H1 (cell line): ENCODE measurements at regions not wholly inside any gene's neighbourhood (a gene's known extent, or its start where the extent isn't known, plus 50 kb on each side); places are given as distances from the start of the nearest gene placed in this dataset.

ENCODE experiments used
- CTCF ChIA-PET: fragments of 300-600 bp; sonication (Branson Sonifier 250); formaldehyde crosslinking; loops from one replicate; lab custom pipeline; 2021; ENCODE audit not compliant: partially characterized antibody; lab: Charles Lee
- POLR2A ChIA-PET: fragments of 300-600 bp; sonication (Branson Sonifier 250); formaldehyde crosslinking; loops from one replicate; lab custom pipeline; 2021; ENCODE audit warnings: inconsistent platforms; ENCODE audit not compliant: partially characterized antibody; lab: Charles Lee
- DNase-seq, 2 experiments: peaks; one replicate each; pipeline versions ENCODE4 v3.0.0 to v3.0.0-alpha.2; 2010 to 2022; ENCODE audit warnings: low spot score in 2 of 2, low read depth in 1 of 2, mixed read lengths in 1 of 2
- FAIRE-seq: peaks from 2 replicates; lab custom pipeline; 2011; peaks lifted over from hg19 to GRCh38; lab: Jason Lieb, UNC
- H2AFZ ChIP-seq: 2 replicates; pipeline ENCODE4 v1.8.1; 2012; ENCODE audit warnings: low read length, inconsistent platforms
- H2AK5ac ChIP-seq: 2 replicates; pipeline ENCODE4 v1.6.1; 2013; ENCODE audit warnings: low read depth, low read length
- H2BK120ac ChIP-seq: replicated peaks from 2 replicates; pipeline ENCODE3; 2013; ENCODE audit warnings: low read depth, low read length, inconsistent platforms
- H2BK12ac ChIP-seq: 2 replicates; pipeline ENCODE4 v1.6.1; 2013; ENCODE audit warnings: low read depth, low read length
- H2BK15ac ChIP-seq: 2 replicates; pipeline ENCODE4 v1.6.1; 2013; ENCODE audit warnings: low read length
- H2BK20ac ChIP-seq: 2 replicates; pipeline ENCODE4 v1.6.1; 2013; ENCODE audit warnings: low read length
- H2BK5ac ChIP-seq: 2 replicates; pipeline ENCODE4 v1.6.1; 2013; ENCODE audit warnings: low read depth, low read length
- H3K14ac ChIP-seq: 2 replicates; pipeline ENCODE4 v1.6.1; 2013; ENCODE audit warnings: inconsistent platforms; ENCODE audit not compliant: insufficient read length
- H3K18ac ChIP-seq: 2 replicates; pipeline ENCODE4 v1.6.1; 2013; ENCODE audit warnings: low read length; ENCODE audit errors: extremely low read depth
- H3K23ac ChIP-seq: 2 replicates; pipeline ENCODE4 v1.6.1; 2013; ENCODE audit warnings: inconsistent platforms; ENCODE audit not compliant: insufficient read length
- H3K23me2 ChIP-seq: 2 replicates; pipeline ENCODE4 v1.6.1; 2013; ENCODE audit warnings: low read depth, low read length
- H3K27ac ChIP-seq: 2 replicates; pipeline ENCODE4 v1.6.1; 2011; ENCODE audit warnings: low read depth, low read length, inconsistent platforms
- H3K27me3 ChIP-seq, 4 experiments: replicated peaks in 1 of 4; 1 replicate in 1 of 4; 2 replicates in 3 of 4; pipeline versions ENCODE4 v1.6.1 to v1.8.1; 2011 to 2013; ENCODE audit warnings: low read length in 3 of 4, mild to moderate bottlenecking in 3 of 4, inconsistent platforms in 2 of 4, mixed read lengths in 2 of 4, moderate library complexity in 1 of 4; ENCODE audit not compliant: control insufficient read depth in 3 of 4, insufficient read depth in 3 of 4; ENCODE audit errors: extremely low read depth in 1 of 4
- H3K36me3 ChIP-seq, 4 experiments: 2 replicates each; pipeline versions ENCODE4 v1.6.1 to v1.8.1; 2011 to 2013; ENCODE audit warnings: mild to moderate bottlenecking in 4 of 4, low read length in 3 of 4, moderate library complexity in 2 of 4, control low read depth in 1 of 4, inconsistent platforms in 1 of 4; ENCODE audit not compliant: insufficient read depth in 4 of 4, control insufficient read depth in 2 of 4
- H3K4ac ChIP-seq: replicated peaks from 2 replicates; pipeline ENCODE3; 2013; ENCODE audit warnings: low read length, low read depth, mixed read lengths, inconsistent platforms; ENCODE audit not compliant: insufficient read length
- H3K4me1 ChIP-seq, 4 experiments: replicated peaks in 1 of 4; 1 replicate in 1 of 4; 2 replicates in 3 of 4; pipeline versions ENCODE4 v1.6.1 to v1.8.1; 2011 to 2013; ENCODE audit warnings: low read length in 3 of 4, inconsistent platforms in 2 of 4, mixed read lengths in 1 of 4; ENCODE audit not compliant: insufficient read depth in 4 of 4, control insufficient read depth in 3 of 4
- H3K4me2 ChIP-seq, 2 experiments: 2 replicates each; pipeline versions ENCODE4 v1.6.1 to v1.8.1; 2011 to 2013; ENCODE audit warnings: low read depth in 2 of 2, low read length in 2 of 2, control low read depth in 1 of 2, inconsistent platforms in 1 of 2, mild to moderate bottlenecking in 1 of 2; ENCODE audit not compliant: insufficient read depth in 1 of 2
- H3K4me3 ChIP-seq, 4 experiments: fragments of 200-600, 300-600 bp in 1 of 4; sonication (generic), shearing (Covaris generic), sonication (Bioruptor Twin) in 1 of 4; 2 replicates each; pipeline versions ENCODE4 v1.5.1 to v1.8.1; 2011 to 2016; ENCODE audit warnings: low read length in 4 of 4, low read depth in 3 of 4, control low read depth in 2 of 4, inconsistent platforms in 2 of 4, mild to moderate bottlenecking in 2 of 4, mixed read lengths in 1 of 4, moderate library complexity in 1 of 4; ENCODE audit not compliant: insufficient read depth in 2 of 4; ENCODE audit errors: extremely low read depth in 1 of 4
- H3K56ac ChIP-seq: replicated peaks from 2 replicates; pipeline ENCODE3; 2013; ENCODE audit warnings: low read depth, mild to moderate bottlenecking, mixed read lengths, low read length, inconsistent platforms; ENCODE audit not compliant: insufficient read length
- H3K79me1 ChIP-seq: 2 replicates; pipeline ENCODE4 v1.6.1; 2013; ENCODE audit warnings: low read depth, low read length, control low read depth
- H3K79me2 ChIP-seq, 2 experiments: 2 replicates each; pipeline versions ENCODE4 v1.6.1 to v1.8.1; 2012 to 2013; ENCODE audit warnings: low read length in 2 of 2, mild to moderate bottlenecking in 2 of 2, inconsistent platforms in 1 of 2; ENCODE audit not compliant: insufficient read depth in 2 of 2, control insufficient read depth in 1 of 2
- H3K9ac ChIP-seq, 4 experiments: replicated peaks in 1 of 4; 1 replicate in 1 of 4; 2 replicates in 3 of 4; pipeline versions ENCODE4 v1.6.1 to v1.8.1; 2011 to 2013; ENCODE audit warnings: low read depth in 3 of 4, low read length in 3 of 4, control low read depth in 2 of 4, mild to moderate bottlenecking in 2 of 4, moderate library complexity in 2 of 4, inconsistent platforms in 1 of 4; ENCODE audit errors: extremely low read depth in 1 of 4
- H3K9me3 ChIP-seq, 2 experiments: 2 replicates each; pipeline versions ENCODE4 v1.6.1 to v1.8.1; 2012 to 2013; ENCODE audit warnings: mild to moderate bottlenecking in 2 of 2, moderate library complexity in 2 of 2, control low read depth in 1 of 2, inconsistent platforms in 1 of 2, low read depth in 1 of 2, low read length in 1 of 2, mixed read lengths in 1 of 2; ENCODE audit not compliant: insufficient read depth in 2 of 2
- H4K20me1 ChIP-seq, 2 experiments: replicated peaks in 1 of 2; 2 replicates each; pipeline versions ENCODE3 to v1.8.1; 2011 to 2013; ENCODE audit warnings: inconsistent platforms in 2 of 2, low read length in 2 of 2, mild to moderate bottlenecking in 1 of 2; ENCODE audit not compliant: insufficient read depth in 2 of 2, control insufficient read depth in 1 of 2
- H4K5ac ChIP-seq: 2 replicates; pipeline ENCODE4 v1.6.1; 2013; ENCODE audit warnings: low read length, low read depth, mixed read lengths, inconsistent platforms; ENCODE audit not compliant: insufficient read length
- H4K8ac ChIP-seq: 2 replicates; pipeline ENCODE4 v1.8.0; 2013; ENCODE audit warnings: mild to moderate bottlenecking, moderate library complexity, low read length, inconsistent platforms; ENCODE audit not compliant: insufficient read depth; ENCODE audit errors: extremely low read depth
- H4K91ac ChIP-seq: replicated peaks from 2 replicates; pipeline ENCODE3; 2013; ENCODE audit warnings: low read length, mixed read lengths, inconsistent platforms; ENCODE audit not compliant: insufficient read length
- RAD21 ChIP-seq, 2 experiments: IDR thresholded peaks in 1 of 2; conservative IDR thresholded peaks in 1 of 2; 2 replicates each; pipeline ENCODE4 v1.6.1; 2011; ENCODE audit warnings: low read depth in 2 of 2, low read length in 2 of 2, improper control_type of control experiment in 1 of 2, inconsistent platforms in 1 of 2, mild to moderate bottlenecking in 1 of 2, moderate library complexity in 1 of 2
- SAP30 ChIP-seq: fragments of 300-600 bp; sonication (generic); IDR thresholded peaks from 2 replicates; pipeline ENCODE4 v1.7.1; 2012; ENCODE audit warnings: low read length, moderate library complexity, mild to moderate bottlenecking, inconsistent platforms; ENCODE audit not compliant: insufficient read depth, insufficient replicate concordance
- SP4 ChIP-seq: IDR thresholded peaks from 2 replicates; pipeline ENCODE4 v1.6.1; 2012; ENCODE audit warnings: low read length, inconsistent platforms
- TEAD4 ChIP-seq: IDR thresholded peaks from 2 replicates; pipeline ENCODE4 v1.6.1; 2012; ENCODE audit warnings: low read depth, low read length, inconsistent platforms, mixed read lengths
- YY1 ChIP-seq: IDR thresholded peaks from 2 replicates; pipeline ENCODE4 v1.6.1; 2011; ENCODE audit warnings: low read depth, mild to moderate bottlenecking, low read length
- WGBS, 2 experiments: shearing (Covaris generic) in 1 of 2; methylation state at CpG; one replicate each; pipeline versions ENCODE4 v1.1.6 to v1.1.7; 2013 to 2015; ENCODE audit warnings: low lambda C conversion rate in 2 of 2, mixed read lengths in 2 of 2, inconsistent platforms in 1 of 2, low coverage in 1 of 2, missing lambda C conversion rate in 1 of 2; ENCODE audit not compliant: insufficient replicate concordance in 2 of 2, insufficient coverage in 1 of 2, insufficient read length in 1 of 2; ENCODE audit errors: extremely low coverage in 1 of 2, missing lambda C conversion rate in 1 of 2; 5-methylcytosine and 5-hydroxymethylcytosine counted together
- TF ChIP-seq, protein P1 (sequence below): IDR thresholded peaks from 2 replicates; pipeline ENCODE4 v1.6.1; 2011; ENCODE audit warnings: low read depth, mild to moderate bottlenecking, low read length; ENCODE audit not compliant: insufficient read depth

DNA sequence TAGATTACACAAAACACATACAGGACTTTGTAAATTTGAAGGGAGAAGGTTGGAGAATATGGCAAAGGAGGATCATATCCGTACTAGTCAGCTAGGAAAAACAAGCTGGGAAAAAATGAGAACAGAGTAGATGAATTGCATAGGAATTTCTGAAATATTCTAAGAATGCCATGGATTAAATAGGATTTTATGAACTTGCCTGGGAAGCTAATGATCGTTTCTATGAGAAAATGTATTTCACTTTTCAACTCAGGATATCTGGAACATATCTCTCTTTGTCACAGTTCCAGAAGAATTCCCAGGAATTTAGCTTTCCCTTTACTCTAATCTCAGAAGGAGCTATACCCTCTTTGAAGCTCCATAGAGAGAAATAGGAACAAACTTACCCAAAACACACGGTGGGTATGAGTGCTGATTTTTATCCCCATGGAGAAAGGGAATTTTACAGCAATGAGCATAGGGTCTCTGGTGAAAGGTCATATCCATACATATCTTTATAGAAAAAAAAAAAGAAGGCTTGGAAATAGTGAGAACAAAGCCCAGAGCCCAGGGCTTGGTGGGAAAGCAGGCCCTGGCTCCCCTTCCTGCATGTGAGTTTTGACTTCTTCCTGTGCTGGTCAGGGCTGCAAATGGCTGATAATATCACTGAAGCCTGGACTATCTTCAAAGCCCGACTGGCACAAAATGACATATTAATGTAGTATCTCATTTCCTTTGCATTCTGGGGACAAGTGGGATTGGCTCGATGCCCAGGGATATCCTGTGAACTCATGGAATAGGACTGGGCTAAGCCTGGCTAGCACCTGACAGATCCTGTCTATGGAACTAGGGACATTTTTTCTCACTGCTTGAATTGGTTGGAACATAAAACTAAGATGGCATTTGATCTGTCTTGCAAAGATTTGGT is 136.3 kb downstream of the AEBP2 start:
- no peak overlapping the region for H3K18ac ChIP-seq
- no peak overlapping the region for H2AFZ ChIP-seq
- H4K20me1 ChIP-seq: no peaks in the 10 kb centered on the region
- H3K27ac ChIP-seq: no peak overlapping the region
- H2BK15ac ChIP-seq: no peak overlapping the region; the same call in 1 of the 2 replicates
- H3K36me3 ChIP-seq: no peaks in the 10 kb centered on the region
- H3K4me1 ChIP-seq: peaks cover 0 to 14% (median under 1%) of the 10 kb centered on the region in 4 experiments; a peak in 5 of 7 replicates
- H2BK20ac ChIP-seq: no peak overlapping the region
- no peak overlapping the region for H3K23ac ChIP-seq
- H3K4me3 ChIP-seq: no peak overlapping the region
- no peaks in the 10 kb centered on the region for H3K23me2 ChIP-seq
- TF ChIP-seq RAD21 (IDR thresholded peaks at IDR 0.05 in 1 of 2, conservative IDR thresholded peaks at IDR 0.05 in 1 of 2; ENCODE audit: low read depth in 2 of 2, low read length in 2 of 2) (no peak), TEAD4 (no peak), SAP30 (no peak), SP4 (no peak), YY1 (no peak)
- TF ChIP-seq, protein P1, sequence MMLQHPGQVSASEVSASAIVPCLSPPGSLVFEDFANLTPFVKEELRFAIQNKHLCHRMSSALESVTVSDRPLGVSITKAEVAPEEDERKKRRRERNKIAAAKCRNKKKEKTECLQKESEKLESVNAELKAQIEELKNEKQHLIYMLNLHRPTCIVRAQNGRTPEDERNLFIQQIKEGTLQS: no peak
- TF ChIP-seq, all 59 proteins: peak for 0
- DNase-seq (no peak), FAIRE-seq (no peak)
- WGBS, 2 experiments: 84% methylated on average over 5 of the region's 5 CpGs; no CpG with 5 or more reads in 1 of the 2 experiments
- H2BK5ac ChIP-seq: peak overlapping the region; percentile 72; the same call in 1 of the 2 replicates
- ChIA-PET POLR2A (interaction anchor here (0.8 kb wide), 1 partner anchor 18 kb away, joined by 3 read pairs; no protein-coding TSS in a partner anchor), CTCF (interaction anchor here (0.5 to 3.6 kb wide), 7 partner anchors 13 to 330 kb away, joined by 3 to 12 read pairs (median 5); no protein-coding TSS in a partner anchor)
- no peaks in the 10 kb centered on the region for H3K27me3 ChIP-seq
- 0 out of 2 replicates have a peak overlapping the region, but pooled peaks have one; percentile 75 for H2AK5ac ChIP-seq
- H3K4ac ChIP-seq: no peak overlapping the region
- H3K79me1 ChIP-seq: no peaks in the 10 kb centered on the region
- no peak overlapping the region for H2BK120ac ChIP-seq
- no peak overlapping the region for H2BK12ac ChIP-seq
- H3K9ac ChIP-seq: no peak overlapping the region
- H3K79me2 ChIP-seq: no peaks in the 10 kb centered on the region
- H4K8ac ChIP-seq: no peak overlapping the region
- no peak overlapping the region for H3K14ac ChIP-seq
- no peak overlapping the region for H4K5ac ChIP-seq
- no peak overlapping the region for H3K4me2 ChIP-seq
- H3K56ac ChIP-seq: no peak overlapping the region
- peak overlapping the region; percentile 81 for H4K91ac ChIP-seq
- H3K9me3 ChIP-seq: no peaks in the 10 kb centered on the region
